Natural killer cell (primary cell): ENCODE measurements at regions not wholly inside any gene's neighbourhood (a gene's known extent, or its start where the extent isn't known, plus 50 kb on each side); places are given as distances from the start of the nearest gene placed in this dataset.

Source experiments
- ATAC-seq, 3 donors: fragments of 150-1000 bp in 2 of 3; fragments of 200-7000 bp in 1 of 3; cut with Tn5 transposase; 1 replicate in 1 of 3; 2 replicates in 2 of 3; pipeline ENCODE4 v1.10.0; 2021; ENCODE audit warnings: mild to moderate bottlenecking in 2 of 3, moderate library complexity in 2 of 3
- DNase-seq, 2 donors: peaks; one replicate each; pipeline versions ENCODE4 v3.0.0 to v3.0.0-alpha.2; 2013 to 2021; ENCODE audit warnings: mixed read lengths in 1 of 2
- H3K27ac ChIP-seq: one replicate; pipeline ENCODE4 v1.5.1; 2013; ENCODE audit warnings: mild to moderate bottlenecking, low read length
- H3K27me3 ChIP-seq: one replicate; pipeline ENCODE4 v1.6.1; 2013; ENCODE audit warnings: low read length; ENCODE audit not compliant: control insufficient read depth, insufficient read depth
- H3K36me3 ChIP-seq: one replicate; pipeline ENCODE4 v1.6.1; 2013; ENCODE audit warnings: low read length; ENCODE audit not compliant: control insufficient read depth, insufficient read depth
- H3K4me1 ChIP-seq: one replicate; pipeline ENCODE4 v1.6.1; 2013; ENCODE audit warnings: low read length; ENCODE audit not compliant: control insufficient read depth, insufficient read depth
- H3K4me3 ChIP-seq: one replicate; pipeline ENCODE4 v1.5.1; 2013; ENCODE audit warnings: low read length
- H3K9me3 ChIP-seq: one replicate; pipeline ENCODE4 v1.6.1; 2013; ENCODE audit warnings: low read length; ENCODE audit not compliant: control insufficient read depth, insufficient read depth
- H3K27ac Mint-ChIP-seq, 2 donors: one replicate each; pipeline ENCODE4 v1.8.0; 2022; ENCODE audit warnings: mild to moderate bottlenecking in 2 of 2, mixed read lengths in 2 of 2, moderate library complexity in 1 of 2
- H3K27me3 Mint-ChIP-seq, 2 donors: one replicate each; pipeline ENCODE4 v1.8.0; 2022; ENCODE audit warnings: low read depth in 2 of 2, mixed read lengths in 2 of 2
- H3K36me3 Mint-ChIP-seq: one replicate; pipeline ENCODE4 v1.8.0; 2022; ENCODE audit warnings: mixed read lengths
- H3K4me1 Mint-ChIP-seq, 2 donors: one replicate each; pipeline ENCODE4 v1.8.0; 2022; ENCODE audit warnings: mixed read lengths in 2 of 2
- H3K4me3 Mint-ChIP-seq: one replicate; pipeline ENCODE4 v1.8.0; 2022; ENCODE audit warnings: mild to moderate bottlenecking, moderate library complexity, mixed read lengths
- H3K9me3 Mint-ChIP-seq, 2 donors: one replicate each; pipeline ENCODE4 v1.8.0; 2022; ENCODE audit warnings: mixed read lengths in 2 of 2
- CTCF ChIP-seq: fragments of 200-600 bp; IDR thresholded peaks from one replicate; pipeline ENCODE4 v1.8.0; 2022; ENCODE audit warnings: antibody characterized with exemption
- WGBS: methylation state at CpG from one replicate; pipeline ENCODE4 v1.1.7; 2013; ENCODE audit warnings: missing lambda C conversion rate; ENCODE audit not compliant: insufficient coverage; 5-methylcytosine and 5-hydroxymethylcytosine counted together
- intact Hi-C: fragments of 100-400 bp; cut with micrococcal nuclease; formaldehyde crosslinking; loops from one replicate; pipeline ENCODE4 v1.14.2; 2022

GRCh38 chr5:88583471-88583870 lies 299.5 kb downstream of the MEF2C start:
- no peak overlapping the region for H3K27ac ChIP-seq
- H3K27me3 ChIP-seq: no peaks in the 10 kb centered on the region

GRCh38 chr5:88558366-88558765 lies 289.7 kb upstream of the TMEM161B start:
- no peak for DNase-seq
- ATAC-seq: no peak

More at GRCh38 chr5:88583471-88583870, 299.5 kb downstream of the MEF2C start:
- 100% methylated on average over 1 of the region's 1 CpG for WGBS
- Histone ChIP-seq H3K4me1 (no peaks in the 10 kb centered on the region), H3K36me3 (no peaks in the 10 kb centered on the region), H3K4me3 (no peak overlapping the region), H3K9me3 (peaks cover 5% of the 10 kb centered on the region)
- intact Hi-C loops: no loop called here
- Mint-ChIP-seq H3K4me1 (no peaks in the 10 kb centered on the region), H3K4me3 (no peak overlapping the region), H3K9me3 (peaks cover 5 to 7% of the 10 kb centered on the region in 2 donors), H3K27me3 (peaks cover 9 to 14% of the 10 kb centered on the region in 2 donors), H3K36me3 (peaks cover under 1% of the 10 kb centered on the region), H3K27ac (no peak overlapping the region)
- ATAC-seq: no peak
- no peak for TF ChIP-seq CTCF
- DNase-seq: no peak

GRCh38 chr5:88557881-88558280 lies 289.2 kb upstream of the TMEM161B start:
- no peak overlapping the region for H3K27ac Mint-ChIP-seq
- no peaks in the 10 kb centered on the region for H3K36me3 Mint-ChIP-seq
- no peaks in the 10 kb centered on the region for H3K9me3 Mint-ChIP-seq
- H3K9me3 ChIP-seq: no peaks in the 10 kb centered on the region
- H3K4me3 Mint-ChIP-seq: no peak overlapping the region
- H3K27me3 Mint-ChIP-seq: peaks cover 6 to 23% of the 10 kb centered on the region in 2 donors
- no peak overlapping the region for H3K4me3 ChIP-seq
- DNase-seq (no peak), ATAC-seq (no peak)
- peaks cover 3% of the 10 kb centered on the region for H3K4me1 ChIP-seq
- H3K36me3 ChIP-seq: no peaks in the 10 kb centered on the region
- H3K4me1 Mint-ChIP-seq: peaks cover 0 to 5% of the 10 kb centered on the region in 2 donors
- H3K27ac ChIP-seq: no peak overlapping the region
- WGBS: 94% methylated on average over 3 of the region's 3 CpGs
- intact Hi-C loops: no loop called here
- H3K27me3 ChIP-seq: peaks cover 2% of the 10 kb centered on the region
- no peak for TF ChIP-seq CTCF

More at GRCh38 chr5:88558366-88558765, 289.7 kb upstream of the TMEM161B start:
- no peaks in the 10 kb centered on the region for H3K9me3 ChIP-seq
- peaks cover 6 to 23% of the 10 kb centered on the region in 2 donors for H3K27me3 Mint-ChIP-seq
- no peak overlapping the region for H3K4me3 ChIP-seq
- peaks cover 3% of the 10 kb centered on the region for H3K4me1 ChIP-seq
- H3K9me3 Mint-ChIP-seq: no peaks in the 10 kb centered on the region
- H3K27me3 ChIP-seq: peaks cover 2% of the 10 kb centered on the region
- H3K27ac Mint-ChIP-seq: no peak overlapping the region
- H3K36me3 ChIP-seq: no peaks in the 10 kb centered on the region
- TF ChIP-seq CTCF: no peak
- intact Hi-C loops: no loop called here
- no peak overlapping the region for H3K27ac ChIP-seq
- H3K4me3 Mint-ChIP-seq: no peak overlapping the region
- 88% methylated on average over 2 of the region's 5 CpGs for WGBS
- H3K4me1 Mint-ChIP-seq: peaks cover 0 to 5% of the 10 kb centered on the region in 2 donors
- no peaks in the 10 kb centered on the region for H3K36me3 Mint-ChIP-seq

- Histone ChIP-seq H3K36me3 (no peaks in the 10 kb centered on the region), H3K27ac (no peak overlapping the region), H3K27me3 (peaks cover 2% of the 10 kb centered on the region), H3K9me3 (no peaks in the 10 kb centered on the region), H3K4me1 (peaks cover 3% of the 10 kb centered on the region), H3K4me3 (no peak overlapping the region)
- H3K9me3 Mint-ChIP-seq: no peaks in the 10 kb centered on the region
- H3K4me1 Mint-ChIP-seq: peaks cover 0 to 5% of the 10 kb centered on the region in 2 donors
- H3K27me3 Mint-ChIP-seq: peaks cover 6 to 23% of the 10 kb centered on the region in 2 donors
- intact Hi-C loops: no loop called here
- H3K4me3 Mint-ChIP-seq: no peak overlapping the region
- TF ChIP-seq CTCF: no peak
- H3K27ac Mint-ChIP-seq: no peak overlapping the region
- no peak for ATAC-seq
- no peak for DNase-seq
- H3K36me3 Mint-ChIP-seq: no peaks in the 10 kb centered on the region
- WGBS: 100% methylated on average over 1 of the region's 2 CpGs
Observed at GRCh38 chr5:88557131-88557530, 288.5 kb upstream of the TMEM161B start.
